ENCODE measurements at regions not wholly inside any gene's neighbourhood (a gene's known extent, or its start where the extent isn't known, plus 50 kb on each side); places are given as distances from the start of the nearest gene placed in this dataset.

DNA sequence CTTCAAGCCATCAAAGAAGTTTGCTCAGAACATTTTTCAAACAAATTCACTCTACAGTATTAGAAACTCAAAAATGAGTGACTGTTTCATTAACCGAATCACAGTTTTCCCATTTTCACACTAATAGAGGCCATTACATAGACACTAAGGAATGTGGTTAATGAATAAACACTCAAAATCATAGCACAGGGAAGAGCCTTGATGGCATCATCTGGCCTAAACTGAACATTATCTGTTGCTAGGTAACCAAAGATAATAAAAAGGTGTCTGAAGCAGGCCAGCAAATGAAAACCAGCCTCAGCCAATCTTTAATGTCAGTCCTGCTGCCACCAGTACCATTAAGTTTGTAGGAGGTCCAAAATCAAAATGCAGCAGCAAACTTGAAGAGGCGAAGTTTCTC is 492.4 kb upstream of the STEAP1 start:
- no peak for TF ChIP-seq CTCF (IDR thresholded peaks at IDR 0.05; ENCODE audit: low read depth, low read length, missing control alignments)
- no peak for DNase-seq
- no peak overlapping the region for H3K4me3 ChIP-seq (ENCODE audit: low read depth, low read length)
- in situ Hi-C loops (cut with HindIII; ENCODE audit: low pct_ligation_motif_present, low sequenced_read_pairs) = no loop called here
- no peaks in the 10 kb centered on the region for H3K36me3 ChIP-seq (replicated peaks)
- H3K27ac ChIP-seq = no peak overlapping the region
- no peaks in the 10 kb centered on the region for H3K27me3 ChIP-seq (replicated peaks)

DNA sequence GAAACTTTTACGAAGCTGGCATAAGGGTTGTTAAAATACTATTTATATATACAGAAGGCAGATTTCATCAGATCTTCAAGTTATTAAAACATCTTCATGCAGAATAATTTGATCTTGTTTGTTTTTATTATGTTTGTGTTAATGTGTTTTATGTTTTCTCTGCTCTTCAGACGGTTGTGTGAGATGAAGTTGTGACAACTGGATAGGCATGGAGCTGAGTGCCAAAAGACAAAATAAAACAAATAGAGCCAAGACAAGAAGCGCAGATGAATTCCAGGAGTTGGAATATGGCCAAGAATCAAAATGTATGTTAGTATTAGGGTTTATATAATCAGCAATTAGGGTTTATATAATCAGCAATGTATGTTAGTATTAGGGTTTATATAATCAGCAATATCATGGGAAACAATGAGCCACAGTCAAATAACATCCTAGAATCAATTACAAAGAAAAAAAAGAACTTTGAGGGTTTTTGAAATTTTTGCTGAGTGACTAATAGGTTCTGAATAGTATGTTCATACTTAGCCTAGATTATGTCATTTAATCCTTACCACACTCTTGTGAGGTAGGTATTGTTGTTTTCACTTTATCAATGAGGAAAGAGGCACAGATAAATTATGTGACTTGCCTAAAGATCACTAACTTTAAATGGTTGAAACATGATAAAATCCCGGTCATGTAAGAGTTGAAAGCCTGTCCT is 488.0 kb upstream of the STEAP1 start:
- H3K27me3 ChIP-seq (replicated peaks) = no peaks in the 10 kb centered on the region
- no peak for DNase-seq
- no peak overlapping the region for H3K27ac ChIP-seq
- H3K4me3 ChIP-seq (ENCODE audit: low read depth, low read length) = no peak overlapping the region
- no peak for TF ChIP-seq CTCF (IDR thresholded peaks at IDR 0.05; ENCODE audit: low read depth, low read length, missing control alignments)
- in situ Hi-C loops (cut with HindIII; ENCODE audit: low pct_ligation_motif_present, low sequenced_read_pairs) = no loop called here
- no peaks in the 10 kb centered on the region for H3K36me3 ChIP-seq (replicated peaks)

DNA sequence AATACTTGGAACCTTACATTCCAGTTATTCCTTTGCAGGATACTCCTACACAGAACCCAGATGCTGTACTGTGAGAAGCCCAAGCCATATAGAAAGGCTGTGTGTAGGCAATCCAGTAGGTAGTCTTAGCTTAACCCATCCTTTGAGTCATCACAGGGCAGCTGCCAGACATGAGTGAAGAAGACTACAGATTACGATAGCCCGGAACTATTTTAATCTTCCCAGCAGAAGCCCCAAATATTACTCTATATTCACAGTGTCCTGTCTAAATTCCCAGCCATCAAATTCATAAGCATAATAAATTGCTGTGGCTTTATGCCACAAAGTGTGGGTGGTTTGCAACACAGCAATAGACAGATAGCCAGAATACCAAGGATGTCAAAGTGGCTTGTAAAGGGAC is 474.1 kb upstream of the STEAP1 start:
- no peaks in the 10 kb centered on the region for H3K27me3 ChIP-seq (replicated peaks)
- H3K27ac ChIP-seq = no peak overlapping the region
- DNase-seq = no peak
- no peak for TF ChIP-seq CTCF (IDR thresholded peaks at IDR 0.05; ENCODE audit: low read depth, low read length, missing control alignments)
- H3K4me3 ChIP-seq (ENCODE audit: low read depth, low read length) = no peak overlapping the region
- H3K36me3 ChIP-seq (replicated peaks) = no peaks in the 10 kb centered on the region
- in situ Hi-C loops (cut with HindIII; ENCODE audit: low pct_ligation_motif_present, low sequenced_read_pairs) = no loop called here

DNA sequence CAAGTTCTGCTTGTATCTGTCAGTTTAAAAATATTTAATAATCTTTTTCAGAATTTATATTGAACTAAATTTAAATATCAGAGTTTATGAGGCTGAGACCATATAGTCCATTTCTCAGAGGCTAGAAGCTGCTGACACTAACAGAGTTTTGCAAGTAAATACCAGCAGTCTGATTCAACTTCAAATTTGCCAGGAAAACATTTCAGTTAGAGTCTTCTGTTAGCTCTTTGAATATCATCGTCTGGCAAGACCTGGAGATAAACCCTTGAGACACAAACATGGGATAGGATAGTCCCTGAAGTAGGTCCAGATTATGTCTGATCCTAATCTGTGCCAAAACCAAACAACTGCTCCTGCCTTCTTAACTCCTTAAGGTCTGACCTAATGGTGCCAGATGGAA is 472.8 kb upstream of the STEAP1 start:
- no peak for TF ChIP-seq CTCF (IDR thresholded peaks at IDR 0.05; ENCODE audit: low read depth, low read length, missing control alignments)
- Histone ChIP-seq H3K36me3 (replicated peaks) (no peaks in the 10 kb centered on the region), H3K27me3 (replicated peaks) (no peaks in the 10 kb centered on the region), H3K27ac (no peak overlapping the region), H3K4me3 (ENCODE audit: low read depth, low read length) (no peak overlapping the region)
- no peak for DNase-seq
- in situ Hi-C loops (cut with HindIII; ENCODE audit: low pct_ligation_motif_present, low sequenced_read_pairs) = no loop called here

DNA sequence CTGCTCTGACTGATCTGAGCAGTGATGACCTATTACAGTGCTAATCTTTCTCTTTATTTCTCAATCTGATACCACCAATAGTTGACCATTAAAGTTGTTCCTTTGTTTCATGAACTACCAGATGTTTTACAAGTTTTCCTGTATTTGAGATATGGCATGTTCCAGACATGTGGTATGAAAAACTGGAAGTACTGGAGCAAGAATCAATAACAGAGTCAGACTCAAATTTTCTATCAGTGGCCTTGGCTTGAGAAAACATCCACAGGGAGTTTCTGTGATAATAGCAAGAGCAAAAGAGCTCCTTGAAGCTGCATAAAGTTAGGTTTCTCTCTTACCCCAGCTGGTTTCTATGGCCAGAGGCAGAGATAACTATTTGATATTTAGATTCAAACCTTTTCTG is 469.0 kb upstream of the STEAP1 start:
- no peak for DNase-seq
- no peaks in the 10 kb centered on the region for H3K27me3 ChIP-seq (replicated peaks)
- H3K27ac ChIP-seq = no peak overlapping the region
- no peak overlapping the region for H3K4me3 ChIP-seq (ENCODE audit: low read depth, low read length)
- in situ Hi-C loops (cut with HindIII; ENCODE audit: low pct_ligation_motif_present, low sequenced_read_pairs) = no loop called here
- no peak for TF ChIP-seq CTCF (IDR thresholded peaks at IDR 0.05; ENCODE audit: low read depth, low read length, missing control alignments)
- H3K36me3 ChIP-seq (replicated peaks) = no peaks in the 10 kb centered on the region

DNA sequence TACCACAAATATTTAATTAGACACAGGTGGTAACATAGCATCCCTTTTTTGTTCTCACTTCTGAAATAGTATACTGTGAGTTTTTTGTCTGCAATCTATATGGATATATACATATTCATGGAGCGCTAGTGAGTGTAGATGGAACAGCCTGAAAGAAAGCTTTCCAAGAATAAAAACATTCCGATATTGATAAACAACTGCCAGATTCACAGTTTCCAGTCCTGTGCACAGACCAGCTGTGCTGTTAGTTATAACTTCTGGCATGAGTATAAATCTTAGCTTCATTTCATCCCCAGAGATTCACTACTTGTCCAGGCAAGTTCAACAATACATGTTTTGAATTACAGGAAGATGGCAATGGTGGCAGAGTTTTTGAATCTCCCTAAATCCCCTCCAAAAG is 467.1 kb upstream of the STEAP1 start:
- H3K27ac ChIP-seq = no peak overlapping the region
- H3K4me3 ChIP-seq (ENCODE audit: low read depth, low read length) = no peak overlapping the region
- in situ Hi-C loops (cut with HindIII; ENCODE audit: low pct_ligation_motif_present, low sequenced_read_pairs) = no loop called here
- TF ChIP-seq CTCF (IDR thresholded peaks at IDR 0.05; ENCODE audit: low read depth, low read length, missing control alignments) = no peak
- H3K36me3 ChIP-seq (replicated peaks) = no peaks in the 10 kb centered on the region
- H3K27me3 ChIP-seq (replicated peaks) = no peaks in the 10 kb centered on the region
- no peak for DNase-seq
